ENCODE measurements at regions not wholly inside any gene's neighbourhood (a gene's known extent, or its start where the extent isn't known, plus 50 kb on each side); places are given as distances from the start of the nearest gene placed in this dataset.

- DNase-seq, result no peak
- H2BK120ac ChIP-seq (ENCODE audit: low read depth, low read length), result no peak overlapping the region
- H2AK5ac ChIP-seq (ENCODE audit: low read depth, low read length), result no peak overlapping the region
- no peak overlapping the region for H2BK5ac ChIP-seq (ENCODE audit: low read depth, low read length, poor library complexity, severe bottlenecking)
- H3K79me1 ChIP-seq (ENCODE audit: low read depth in 1 of 2, low read length in 2 of 2), result no peaks in the 10 kb centered on the region
- no peaks in the 10 kb centered on the region for H4K20me1 ChIP-seq (ENCODE audit: insufficient read depth, low read length)
- H3K4ac ChIP-seq (ENCODE audit: low read depth, low read length), result no peak overlapping the region
- H2AK9ac ChIP-seq (replicated peaks; ENCODE audit: low read depth, low read length, poor library complexity), result no peak overlapping the region
- no peak overlapping the region for H3K18ac ChIP-seq (ENCODE audit: low read depth, low read length)
- dilution Hi-C loops (cut with HindIII; ENCODE audit: low sequenced_read_pairs, unreplicated experiment) (no loop called here), intact Hi-C loops (cut with micrococcal nuclease) (loop anchor here (5.0 kb wide), 1 partner anchor 47 kb away; no protein-coding TSS in a partner anchor), in situ Hi-C loops (cut with MboI; ENCODE audit: low sequenced_read_pairs) (no loop called here)
- BruUV-seq (replicated peaks), result no TSS peak
- no peak overlapping the region for H3K4me2 ChIP-seq (ENCODE audit: low read depth, low read length)
- no peak overlapping the region for H4K91ac ChIP-seq (ENCODE audit: insufficient read depth, low read depth, low read length)
- no peak overlapping the region for H2BK20ac ChIP-seq (ENCODE audit: low read depth, low read length)
- H3K14ac ChIP-seq (replicated peaks; ENCODE audit: low read depth, low read length), result no peak overlapping the region
- H3K27me3 ChIP-seq (ENCODE audit: control insufficient read depth, insufficient read depth, low read length), result no peaks in the 10 kb centered on the region
- H3K36me3 ChIP-seq (ENCODE audit: control insufficient read depth, insufficient read depth, low read length), result no peaks in the 10 kb centered on the region
- no peak overlapping the region for H2AFZ ChIP-seq (replicated peaks; ENCODE audit: low read length, poor library complexity)
- H2BK15ac ChIP-seq (ENCODE audit: low read depth, low read length), result no peak overlapping the region
- no peaks in the 10 kb centered on the region for H3K4me1 ChIP-seq (ENCODE audit: control insufficient read depth, insufficient read depth, low read length)
- no peak overlapping the region for H3K4me3 ChIP-seq (ENCODE audit: insufficient read depth, low read depth, low read length)
- ChIA-PET CTCF (no interaction called here), POLR2A (ENCODE audit: unreplicated experiment) (no interaction called here)
- no peak overlapping the region for H3K56ac ChIP-seq (ENCODE audit: extremely low read depth, insufficient read depth, low read length)
- no peaks in the 10 kb centered on the region for H3K9me3 ChIP-seq (ENCODE audit: control insufficient read depth, insufficient read depth, low read length)
- no peak overlapping the region for H3K27ac ChIP-seq (ENCODE audit: insufficient read depth, low read length)
- H3K9ac ChIP-seq (ENCODE audit: low read depth, low read length), result no peak overlapping the region
- no peak overlapping the region for H4K8ac ChIP-seq (ENCODE audit: low read depth in 2 of 2, low read length in 2 of 2)
- H3K9me1 ChIP-seq (ENCODE audit: insufficient read depth, low read length), result no peaks in the 10 kb centered on the region
- H4K5ac ChIP-seq (ENCODE audit: low read depth, low read length), result no peak overlapping the region
- H3K23ac ChIP-seq (ENCODE audit: low read depth, low read length), result no peak overlapping the region
- ATAC-seq (ENCODE audit: low read depth), result no peak
- TF ChIP-seq CHD1 (IDR thresholded peaks at IDR 0.05; ENCODE audit: low read depth, low read length), result no peak
- TF ChIP-seq CEBPB (IDR thresholded peaks at IDR 0.05; ENCODE audit: low read depth, low read length), result no peak
- TF ChIP-seq, protein P1, sequence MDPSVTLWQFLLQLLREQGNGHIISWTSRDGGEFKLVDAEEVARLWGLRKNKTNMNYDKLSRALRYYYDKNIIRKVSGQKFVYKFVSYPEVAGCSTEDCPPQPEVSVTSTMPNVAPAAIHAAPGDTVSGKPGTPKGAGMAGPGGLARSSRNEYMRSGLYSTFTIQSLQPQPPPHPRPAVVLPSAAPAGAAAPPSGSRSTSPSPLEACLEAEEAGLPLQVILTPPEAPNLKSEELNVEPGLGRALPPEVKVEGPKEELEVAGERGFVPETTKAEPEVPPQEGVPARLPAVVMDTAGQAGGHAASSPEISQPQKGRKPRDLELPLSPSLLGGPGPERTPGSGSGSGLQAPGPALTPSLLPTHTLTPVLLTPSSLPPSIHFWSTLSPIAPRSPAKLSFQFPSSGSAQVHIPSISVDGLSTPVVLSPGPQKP (IDR thresholded peaks at IDR 0.05; ENCODE audit: borderline replicate concordance, low read depth, low read length), result no peak
- TF ChIP-seq POLR2A (IDR thresholded peaks at IDR 0.05; ENCODE audit: low read depth, low read length), result no peak
- TF ChIP-seq RAD21 (IDR thresholded peaks at IDR 0.05; ENCODE audit: low read length), result no peak
- TF ChIP-seq FOS (IDR thresholded peaks at IDR 0.05; ENCODE audit: low read depth, low read length), result no peak
- no peak for TF ChIP-seq SMC3 (IDR thresholded peaks at IDR 0.05; ENCODE audit: low read depth, low read length)
- no peak for TF ChIP-seq USF2 (IDR thresholded peaks at IDR 0.05; ENCODE audit: low read depth, low read length)
- TF ChIP-seq MAFK (IDR thresholded peaks at IDR 0.05; ENCODE audit: low read depth, low read length), result no peak
- no peak for TF ChIP-seq NFE2L2 (IDR thresholded peaks at IDR 0.05; ENCODE audit: low read depth, low read length)
- no peak for TF ChIP-seq RFX5 (IDR thresholded peaks at IDR 0.05; ENCODE audit: low read depth, low read length)
- WGBS, 2 experiments (ENCODE audit: extremely low coverage in 2 of 2, insufficient read length in 1 of 2), result 67% methylated on average over 1 of the region's 3 CpGs; no CpG with 5 or more reads in 1 of the 2 experiments
Observed at GRCh38 chr3:168693870-168694269, 598.1 kb upstream of the GOLIM4 start.
